ENCODE measurements at regions not wholly inside any gene's neighbourhood (a gene's known extent, or its start where the extent isn't known, plus 50 kb on each side); places are given as distances from the start of the nearest gene placed in this dataset.

DNA sequence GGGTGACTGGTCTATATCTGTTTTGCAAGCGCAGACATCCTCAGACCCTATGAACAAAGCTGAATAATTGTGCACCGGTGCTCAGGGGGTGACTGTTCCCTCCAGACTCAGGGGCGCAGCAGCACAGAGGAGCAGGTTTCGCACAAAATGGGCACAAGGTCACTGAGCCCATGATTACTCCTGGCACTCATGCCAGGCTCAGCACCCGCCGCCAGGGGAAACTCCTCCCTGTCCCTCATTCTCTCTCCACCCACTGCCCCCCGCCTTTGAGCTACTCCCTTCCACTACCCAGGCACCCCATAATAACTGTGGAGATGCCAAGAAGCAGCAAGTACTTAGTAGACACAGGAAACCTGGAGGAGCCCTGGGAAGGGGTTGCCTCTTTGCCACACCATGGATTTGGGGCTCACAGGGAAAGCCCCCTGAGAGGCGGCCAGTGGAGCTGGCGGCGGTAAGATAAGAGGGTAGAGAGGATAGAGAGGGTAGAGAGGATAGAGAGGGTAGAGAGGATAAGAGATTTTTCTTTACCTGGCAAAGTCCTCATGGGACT, 198.8 kb downstream of the CTTN start:
- no peak overlapping the region for H3K27ac ChIP-seq (ENCODE audit: extremely low read depth, low read depth, low read length)
- ATAC-seq (no peak), FAIRE-seq (no peak)
- TF ChIP-seq FOXA1 (IDR thresholded peaks at IDR 0.05; ENCODE audit: borderline replicate concordance): no peak
- no peak for TF ChIP-seq SMAD4 (CRISPR knock-in tag; conservative IDR thresholded peaks at IDR 0.05)
- TF ChIP-seq TEAD1 (CRISPR knock-in tag; IDR thresholded peaks at IDR 0.05): no peak
- no peak for TF ChIP-seq MTA3 (IDR thresholded peaks at IDR 0.05; ENCODE audit: borderline replicate concordance)
- TF ChIP-seq HNRNPUL1 (IDR thresholded peaks at IDR 0.05; ENCODE audit: low read length): no peak
- no peak for TF ChIP-seq ZBTB8A (IDR thresholded peaks at IDR 0.05; ENCODE audit: partially characterized antibody)
- TF ChIP-seq, protein P1, sequence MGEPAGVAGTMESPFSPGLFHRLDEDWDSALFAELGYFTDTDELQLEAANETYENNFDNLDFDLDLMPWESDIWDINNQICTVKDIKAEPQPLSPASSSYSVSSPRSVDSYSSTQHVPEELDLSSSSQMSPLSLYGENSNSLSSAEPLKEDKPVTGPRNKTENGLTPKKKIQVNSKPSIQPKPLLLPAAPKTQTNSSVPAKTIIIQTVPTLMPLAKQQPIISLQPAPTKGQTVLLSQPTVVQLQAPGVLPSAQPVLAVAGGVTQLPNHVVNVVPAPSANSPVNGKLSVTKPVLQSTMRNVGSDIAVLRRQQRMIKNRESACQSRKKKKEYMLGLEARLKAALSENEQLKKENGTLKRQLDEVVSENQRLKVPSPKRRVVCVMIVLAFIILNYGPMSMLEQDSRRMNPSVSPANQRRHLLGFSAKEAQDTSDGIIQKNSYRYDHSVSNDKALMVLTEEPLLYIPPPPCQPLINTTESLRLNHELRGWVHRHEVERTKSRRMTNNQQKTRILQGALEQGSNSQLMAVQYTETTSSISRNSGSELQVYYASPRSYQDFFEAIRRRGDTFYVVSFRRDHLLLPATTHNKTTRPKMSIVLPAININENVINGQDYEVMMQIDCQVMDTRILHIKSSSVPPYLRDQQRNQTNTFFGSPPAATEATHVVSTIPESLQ (CRISPR knock-in tag; IDR thresholded peaks at IDR 0.05): no peak
- TF ChIP-seq, protein P2, sequence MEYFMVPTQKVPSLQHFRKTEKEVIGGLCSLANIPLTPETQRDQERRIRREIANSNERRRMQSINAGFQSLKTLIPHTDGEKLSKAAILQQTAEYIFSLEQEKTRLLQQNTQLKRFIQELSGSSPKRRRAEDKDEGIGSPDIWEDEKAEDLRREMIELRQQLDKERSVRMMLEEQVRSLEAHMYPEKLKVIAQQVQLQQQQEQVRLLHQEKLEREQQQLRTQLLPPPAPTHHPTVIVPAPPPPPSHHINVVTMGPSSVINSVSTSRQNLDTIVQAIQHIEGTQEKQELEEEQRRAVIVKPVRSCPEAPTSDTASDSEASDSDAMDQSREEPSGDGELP (CRISPR knock-in tag; IDR thresholded peaks at IDR 0.05; ENCODE audit: borderline replicate concordance): no peak
- no peak for TF ChIP-seq EZH2 (IDR thresholded peaks at IDR 0.05; ENCODE audit: borderline replicate concordance, low read depth, low read length)
- no peak for TF ChIP-seq SRSF7 (optimal IDR thresholded peaks at IDR 0.05; ENCODE audit: low read depth, low read length)
- TF ChIP-seq, protein P3, sequence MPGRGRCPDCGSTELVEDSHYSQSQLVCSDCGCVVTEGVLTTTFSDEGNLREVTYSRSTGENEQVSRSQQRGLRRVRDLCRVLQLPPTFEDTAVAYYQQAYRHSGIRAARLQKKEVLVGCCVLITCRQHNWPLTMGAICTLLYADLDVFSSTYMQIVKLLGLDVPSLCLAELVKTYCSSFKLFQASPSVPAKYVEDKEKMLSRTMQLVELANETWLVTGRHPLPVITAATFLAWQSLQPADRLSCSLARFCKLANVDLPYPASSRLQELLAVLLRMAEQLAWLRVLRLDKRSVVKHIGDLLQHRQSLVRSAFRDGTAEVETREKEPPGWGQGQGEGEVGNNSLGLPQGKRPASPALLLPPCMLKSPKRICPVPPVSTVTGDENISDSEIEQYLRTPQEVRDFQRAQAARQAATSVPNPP (IDR thresholded peaks at IDR 0.05; ENCODE audit: borderline replicate concordance, insufficient read depth, insufficient read length): no peak
- TF ChIP-seq TAF9B (IDR thresholded peaks at IDR 0.05; ENCODE audit: partially characterized antibody): no peak
- no peak for TF ChIP-seq HCFC1 (IDR thresholded peaks at IDR 0.05; ENCODE audit: low read depth, low read length)
- no peak for TF ChIP-seq PHF20 (IDR thresholded peaks at IDR 0.05; ENCODE audit: partially characterized antibody)
- TF ChIP-seq, protein P4, sequence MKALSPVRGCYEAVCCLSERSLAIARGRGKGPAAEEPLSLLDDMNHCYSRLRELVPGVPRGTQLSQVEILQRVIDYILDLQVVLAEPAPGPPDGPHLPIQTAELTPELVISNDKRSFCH (CRISPR knock-in tag; IDR thresholded peaks at IDR 0.05): no peak
- TF ChIP-seq, protein P4 (tag; IDR thresholded peaks at IDR 0.05): no peak

More for the DNA sequence above, 198.8 kb downstream of the CTTN start:
- Histone ChIP-seq H3K9ac (ENCODE audit: insufficient read depth in 1 of 2, low read depth in 2 of 2, low read length in 2 of 2) (no peak overlapping the region), H3K4me1 (replicated peaks in 1 of 2; ENCODE audit: control insufficient read depth in 2 of 2, insufficient read depth in 2 of 2, low read length in 2 of 2) (no peaks in the 10 kb centered on the region), H3K36me3 (ENCODE audit: control insufficient read depth, insufficient read depth, low read length) (no peaks in the 10 kb centered on the region), H3K9me3 (replicated peaks; ENCODE audit: control insufficient read depth, insufficient read depth, low read depth, low read length) (no peaks in the 10 kb centered on the region), H3K27me3 (ENCODE audit: control insufficient read depth in 2 of 2, insufficient read depth in 2 of 2, low read length in 2 of 2) (peaks cover 9 to 57% of the 10 kb centered on the region in 2 experiments; a peak in 3 of 5 replicates), H3K79me2 (ENCODE audit: control insufficient read depth, insufficient read depth, low read length) (no peaks in the 10 kb centered on the region), H2AFZ (ENCODE audit: low read depth, low read length) (no peak overlapping the region), H3K4me2 (ENCODE audit: insufficient read depth, low read length) (no peak overlapping the region), H3K9me1 (ENCODE audit: control insufficient read depth, insufficient read depth, low read length) (no peaks in the 10 kb centered on the region), H3K4me3 (no peak overlapping the region), H4K20me1 (replicated peaks; ENCODE audit: control insufficient read depth, insufficient read depth, low read length) (no peaks in the 10 kb centered on the region)
- DNase-seq (ENCODE audit: extremely low read depth in 1 of 4, low spot score in 3 of 4): no peak
- ChIA-PET CTCF (ENCODE audit: low intra/inter-chr PET ratio) (interaction anchor here (0.6 kb wide), 1 partner anchor 983 kb away, joined by 7 read pairs; no protein-coding TSS in a partner anchor), POLR2A (interaction anchor here (0.6 kb wide), 1 partner anchor 324 kb away, joined by 3 read pairs; no protein-coding TSS in a partner anchor)
- WGBS (ENCODE audit: insufficient coverage, low coverage, missing lambda C conversion rate): 0% methylated on average over 10 of the region's 10 CpGs
- BruUV-seq (replicated peaks): no TSS peak
- in situ Hi-C loops (cut with MboI): no loop called here
- intact Hi-C loops (cut with micrococcal nuclease): no loop called here

Data from K562 (cell line).